IPS DF 4.7 (cell line): ENCODE measurements at regions not wholly inside any gene's neighbourhood (a gene's known extent, or its start where the extent isn't known, plus 50 kb on each side); places are given as distances from the start of the nearest gene placed in this dataset.

Source experiments
- DNase-seq: peaks from one replicate; pipeline ENCODE4 v3.0.0-alpha.2; 2013; ENCODE audit warnings: low spot score; ENCODE audit errors: extremely low read depth

DNA sequence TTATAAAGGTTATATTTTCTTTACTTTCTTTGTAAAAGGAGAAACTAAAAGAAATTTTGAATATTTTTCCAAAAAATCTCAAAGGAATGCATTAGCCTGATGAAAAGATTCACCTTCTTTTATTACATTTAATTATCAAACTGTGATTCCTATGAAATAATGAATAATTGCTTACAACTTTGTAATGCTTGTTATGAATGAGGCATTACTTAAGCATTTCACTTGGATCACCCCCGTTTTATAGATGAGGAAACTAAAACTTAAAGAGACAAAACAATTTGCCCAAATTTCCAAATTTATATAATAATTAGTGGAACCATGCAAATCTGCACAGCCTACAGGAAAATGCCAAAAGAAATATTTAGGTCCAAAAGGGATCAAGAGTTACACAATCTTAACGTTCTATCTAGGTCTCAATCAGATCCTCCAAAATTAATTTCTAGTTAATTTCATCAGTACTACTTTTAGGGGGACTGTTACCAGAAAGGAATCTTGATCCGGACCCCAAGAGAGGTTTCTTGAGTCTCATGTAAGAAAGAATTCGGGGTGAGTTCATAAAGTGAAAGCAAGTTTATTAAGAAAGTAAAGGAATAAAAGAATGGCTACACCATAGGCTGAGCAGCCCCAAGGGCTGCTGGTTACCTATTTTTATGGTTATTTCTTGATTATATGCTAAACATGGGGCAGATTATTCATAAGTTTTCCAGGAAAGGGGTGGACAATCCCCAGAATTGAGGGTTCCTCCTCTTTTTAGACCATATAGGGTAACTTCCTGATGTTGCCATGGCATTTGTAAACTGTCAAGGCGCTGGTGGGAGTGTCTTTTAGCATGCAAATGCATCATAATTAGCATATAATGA, 288.0 kb downstream of the ADGB start:
- no peak for DNase-seq

DNA sequence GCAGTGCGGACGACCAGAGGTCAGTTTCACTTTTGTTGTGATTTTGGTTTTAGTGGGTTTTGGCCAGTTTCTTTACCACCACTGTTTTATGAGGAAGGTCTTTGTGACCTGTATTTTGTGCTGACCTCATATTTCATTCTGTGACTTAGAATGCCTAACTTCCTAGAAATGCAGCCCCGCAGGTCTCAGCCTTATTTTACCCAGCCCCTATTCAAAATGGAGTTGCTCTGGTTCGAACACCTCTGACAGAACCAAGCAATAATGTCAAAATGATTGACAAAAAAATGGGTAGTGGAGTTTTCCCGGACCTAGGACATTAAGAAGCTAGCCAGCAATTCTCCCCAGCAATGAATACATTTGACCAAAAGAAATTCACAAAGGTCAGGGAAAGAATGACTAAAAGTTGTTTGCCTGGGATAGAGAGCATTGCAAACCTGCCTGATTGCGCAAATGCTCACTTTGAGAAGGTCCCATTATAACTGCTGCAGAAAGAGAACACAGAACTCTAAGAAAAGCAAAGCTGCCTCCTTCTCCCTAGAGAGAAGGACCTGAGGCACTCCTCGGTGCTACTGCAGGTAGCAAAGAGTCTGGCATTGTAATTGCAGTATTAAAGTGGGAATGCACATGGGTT, 288.8 kb downstream of the ADGB start:
- DNase-seq, result no peak

- DNase-seq, result no peak
Measured at GRCh38 chr6:146889303-146889702, 290.5 kb downstream of the ADGB start.

DNA sequence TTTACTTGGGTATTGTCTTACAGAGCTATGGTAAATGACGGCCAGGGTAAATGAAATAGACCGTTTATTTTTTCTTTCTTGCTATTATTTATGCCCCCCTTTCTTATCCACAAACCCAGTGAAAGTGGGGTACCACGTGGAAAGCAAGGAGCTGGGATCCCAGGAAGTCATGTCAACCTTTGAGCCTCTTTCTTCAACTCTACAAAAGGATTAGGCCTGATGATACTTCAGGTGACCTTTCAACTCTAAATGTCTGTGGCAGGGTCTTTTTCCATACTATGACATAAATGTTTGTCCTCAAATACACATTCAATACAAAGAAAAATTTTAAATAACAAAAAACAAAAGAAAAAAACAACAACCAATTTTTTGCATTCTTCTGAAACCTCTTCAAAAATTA, 291.4 kb downstream of the ADGB start:
- DNase-seq, result no peak

DNA sequence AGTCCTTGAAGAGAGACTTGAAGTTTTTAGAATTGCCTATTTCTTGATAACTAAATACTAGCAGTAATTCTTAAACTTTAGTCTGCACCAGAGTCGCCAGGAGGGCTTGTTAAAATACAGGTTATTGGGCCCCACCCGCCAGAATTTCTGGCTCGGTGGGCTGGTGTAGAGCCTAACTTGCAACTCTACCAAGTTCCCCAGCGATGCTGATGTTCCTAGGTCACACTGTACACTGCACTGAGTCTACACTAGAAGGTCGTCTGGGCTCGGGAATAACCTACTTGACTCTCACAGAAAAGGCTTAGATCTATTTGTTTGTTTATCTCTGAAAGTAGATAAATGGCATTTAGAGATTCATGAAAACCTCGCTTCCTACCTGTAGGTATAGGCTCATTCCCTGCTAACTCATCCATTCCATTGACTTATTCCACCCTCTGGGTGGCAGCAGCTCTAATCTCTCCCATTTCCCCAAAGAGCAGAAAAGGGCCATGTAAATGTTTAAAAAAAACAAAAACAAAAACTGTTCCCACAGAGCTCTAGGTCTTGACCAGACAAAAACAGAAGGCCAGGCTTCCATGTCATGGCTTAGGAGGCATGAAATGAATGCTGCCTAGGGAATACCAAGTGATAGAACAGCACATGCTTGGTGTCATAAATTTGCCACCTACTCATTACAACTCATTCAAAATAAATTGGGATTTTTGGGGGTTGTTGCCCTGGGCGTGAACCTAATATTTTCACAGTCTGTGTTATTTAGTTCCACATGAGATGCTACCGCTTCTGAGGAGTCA, 292.1 kb downstream of the ADGB start:
- DNase-seq, result no peak

DNA sequence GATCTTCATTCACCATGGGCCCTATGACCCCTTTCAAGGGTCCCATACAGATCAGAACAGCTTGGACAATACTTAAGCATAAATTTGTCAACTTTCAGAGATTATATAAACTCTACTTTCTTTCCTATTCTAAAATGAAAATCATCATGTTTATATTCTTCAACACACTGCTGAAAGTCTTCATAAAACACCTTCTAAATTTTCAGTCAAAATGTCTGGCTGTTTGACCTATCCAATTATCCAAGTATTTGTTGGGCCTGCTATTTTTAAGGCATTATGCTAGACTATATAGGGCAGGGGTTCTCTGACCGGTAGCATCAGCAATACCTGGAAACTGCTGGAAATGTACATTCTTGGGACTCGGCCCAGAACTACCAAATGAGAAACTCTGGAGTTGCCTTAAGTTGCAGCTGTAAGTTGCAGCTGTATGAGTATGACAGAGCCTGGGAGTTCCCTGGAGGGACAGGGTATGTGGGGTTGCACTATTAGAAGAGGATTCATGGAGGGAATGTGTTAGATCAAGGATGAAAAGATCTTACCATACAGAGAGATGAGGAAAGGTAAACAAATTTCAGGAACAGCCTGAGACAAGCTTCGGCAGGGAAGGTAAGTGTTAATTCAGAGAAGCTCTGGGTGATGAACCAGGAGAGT, 293.0 kb downstream of the ADGB start:
- no peak for DNase-seq

- no peak for DNase-seq
Measured at GRCh38 chr6:146892283-146892612, 293.5 kb downstream of the ADGB start.

DNA sequence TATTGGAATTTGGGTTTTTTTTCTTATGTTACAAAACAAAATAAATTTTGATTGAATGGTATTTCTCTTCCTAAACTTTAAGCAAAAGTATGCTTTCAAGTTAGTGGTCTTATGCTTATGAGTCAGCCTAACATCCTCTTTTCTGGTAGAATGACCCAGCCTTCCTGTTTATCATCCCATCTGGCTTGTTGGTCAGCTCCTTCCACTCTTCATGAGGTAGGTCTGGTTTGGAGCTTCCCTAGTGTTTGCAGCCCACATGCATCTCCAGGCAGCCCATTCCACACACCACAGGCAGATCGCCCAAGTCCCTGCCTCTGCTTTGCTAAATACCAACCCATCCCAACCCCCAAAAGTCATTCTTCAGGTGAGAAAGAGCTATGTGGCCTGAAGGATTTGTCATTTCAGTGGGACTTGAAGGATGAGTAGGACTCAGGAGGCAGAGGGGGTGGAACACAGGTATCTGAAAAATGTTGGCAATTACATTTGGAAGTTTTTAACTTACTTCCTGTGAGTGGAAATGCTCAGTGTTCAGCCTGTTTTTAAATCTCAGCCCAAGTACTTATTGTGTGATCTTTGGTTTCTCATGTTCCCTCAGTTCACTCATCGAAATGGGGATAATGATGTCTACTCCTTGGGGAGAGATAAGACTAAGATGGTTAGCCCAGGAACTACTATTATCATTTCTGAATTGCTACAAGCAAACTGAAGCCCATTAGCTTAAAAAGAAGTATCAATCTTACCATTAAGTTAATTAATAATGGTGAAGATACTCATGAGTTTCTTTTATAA, 294.0 kb downstream of the ADGB start:
- DNase-seq, result no peak

DNA sequence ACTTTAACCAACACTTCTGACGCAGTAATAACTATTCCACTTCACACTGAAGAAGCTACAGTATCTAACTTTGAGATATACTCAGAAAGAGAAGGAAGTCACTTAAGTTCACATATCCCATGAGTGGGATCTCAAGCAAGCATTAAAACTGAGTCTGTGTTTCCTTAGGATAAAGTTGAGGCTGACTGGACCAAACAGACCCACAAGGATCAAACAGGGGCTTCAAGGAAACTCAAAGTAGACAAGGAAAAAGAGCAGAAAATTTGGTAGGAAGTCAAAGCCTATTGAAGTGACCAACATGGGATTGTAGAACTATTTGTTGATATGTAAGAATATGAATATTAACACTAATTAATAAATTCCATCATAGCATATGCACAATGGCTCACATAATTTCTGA, 294.9 kb downstream of the ADGB start:
- DNase-seq, result no peak

DNA sequence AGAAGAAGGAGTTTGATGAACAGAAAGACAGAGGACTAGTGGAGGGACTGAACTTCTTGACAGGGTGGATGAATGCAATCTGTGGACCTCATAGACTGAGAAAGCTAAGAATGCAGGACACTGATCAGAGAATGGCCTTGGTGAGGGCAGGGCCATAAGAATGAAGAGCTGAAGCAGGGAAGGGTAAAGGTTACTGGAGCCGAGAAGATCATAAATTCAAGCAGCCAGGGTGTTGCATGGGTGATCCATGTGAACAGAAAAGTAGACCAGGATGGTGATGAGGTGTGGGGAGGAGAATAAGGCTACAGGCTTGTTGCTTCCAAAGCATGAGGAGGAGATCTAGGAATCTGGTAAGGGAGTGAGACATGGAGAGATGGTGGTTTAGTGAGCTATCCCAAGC, 295.9 kb downstream of the ADGB start:
- no peak for DNase-seq

DNA sequence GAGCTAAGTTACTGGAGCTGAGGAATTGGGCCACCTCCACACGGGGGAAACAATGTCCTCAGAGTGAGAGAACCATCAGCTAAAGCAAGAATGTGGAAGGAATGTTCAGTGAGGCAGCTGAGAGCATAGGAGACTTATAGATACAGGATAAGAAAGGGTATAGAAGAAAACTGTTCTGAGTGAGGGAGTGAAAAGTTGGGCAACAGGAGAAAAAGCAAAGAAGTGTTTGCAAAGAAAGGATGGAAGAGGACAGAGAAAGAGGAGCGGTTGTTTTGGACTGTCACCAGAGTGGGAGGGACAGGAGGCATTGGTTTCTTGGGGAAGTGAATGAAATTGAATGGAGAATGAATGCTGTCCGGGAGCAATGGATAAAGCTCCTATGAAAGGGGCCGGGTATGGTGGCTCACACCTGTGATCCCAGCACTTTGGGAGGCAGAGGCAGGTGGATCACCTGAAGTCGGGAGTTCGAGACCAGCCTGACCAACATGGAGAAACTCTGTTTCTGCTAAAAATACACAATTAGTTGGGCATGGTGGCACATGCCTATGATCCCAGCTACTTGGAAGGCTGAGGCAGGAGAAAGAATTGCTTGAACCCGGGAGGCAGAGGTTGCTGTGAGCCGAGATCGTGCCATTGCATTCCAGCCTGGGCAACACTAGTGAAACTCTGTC, 296.5 kb downstream of the ADGB start:
- DNase-seq, result no peak

GRCh38 chr6:146895772-146896061, 296.9 kb downstream of the ADGB start:
- DNase-seq, result no peak

GRCh38 chr6:146896062-146896813, 297.5 kb downstream of the ADGB start:
- DNase-seq, result no peak

- DNase-seq, result no peak
Measured at GRCh38 chr6:146896960-146897701, 298.4 kb downstream of the ADGB start.

GRCh38 chr6:146898069-146898887, 299.5 kb downstream of the ADGB start:
- DNase-seq, result no peak

- no peak for DNase-seq
Measured at GRCh38 chr6:146898888-146899227, 300.1 kb downstream of the ADGB start.

DNA sequence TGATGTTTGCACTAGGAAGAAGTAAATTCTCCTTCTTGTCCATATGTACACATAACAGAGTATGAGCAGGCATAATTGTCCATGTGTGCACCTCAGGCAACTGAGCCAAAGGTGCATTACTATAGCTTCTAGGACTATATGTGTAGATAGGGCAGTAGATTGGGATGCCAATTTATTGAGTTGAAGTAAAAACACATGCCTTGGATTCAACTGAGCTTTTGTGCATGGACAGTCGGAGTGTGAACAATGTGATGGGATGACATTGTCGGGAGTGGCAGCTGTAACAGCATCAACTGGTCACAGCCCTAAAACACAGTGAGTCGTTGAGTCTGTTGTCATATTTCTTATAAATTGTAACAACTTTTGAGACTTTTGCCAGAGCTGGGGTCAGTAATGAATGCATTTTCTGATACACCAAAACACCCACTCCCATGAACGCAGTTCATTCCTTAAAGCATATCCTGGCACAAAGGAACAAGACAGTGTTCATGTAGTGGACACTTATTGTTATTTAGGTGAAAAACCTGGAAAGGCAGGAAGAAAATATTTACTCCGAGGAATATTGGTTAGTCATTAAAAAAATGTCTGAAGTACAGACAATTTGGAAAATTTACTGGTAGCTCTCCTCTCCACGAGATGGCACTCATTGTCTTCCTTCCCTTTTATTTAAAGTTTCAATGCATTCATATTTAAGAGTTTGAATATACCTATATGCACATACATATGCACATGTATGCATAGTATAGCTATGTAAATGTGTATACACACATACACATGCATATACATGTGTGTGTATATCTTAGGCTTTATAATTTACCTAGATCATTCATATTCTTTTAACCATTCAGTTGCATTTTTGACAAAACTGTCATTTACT, 302.0 kb upstream of the STXBP5 start:
- DNase-seq, result no peak

DNA sequence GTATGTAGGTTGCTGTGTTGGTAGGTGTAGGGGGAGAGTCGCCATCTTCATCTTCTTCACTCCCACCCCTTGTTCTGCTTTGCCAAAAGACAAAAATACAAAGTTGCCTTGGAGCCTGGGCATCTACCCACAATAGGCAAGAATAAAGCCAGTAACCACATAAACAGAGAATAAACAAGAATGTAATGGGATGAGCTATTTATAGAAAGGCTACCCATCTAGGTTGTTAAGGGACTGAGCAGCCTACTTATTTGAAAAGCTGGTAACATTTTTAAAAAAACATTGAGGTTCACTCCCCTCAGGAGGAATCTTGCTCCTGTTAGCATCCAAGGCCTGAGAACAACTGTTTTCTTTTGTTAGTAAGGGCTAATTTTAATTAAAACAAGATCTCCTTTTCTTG, 301.4 kb upstream of the STXBP5 start:
- no peak for DNase-seq
